AG04449 (cell line): ENCODE measurements at regions not wholly inside any gene's neighbourhood (a gene's known extent, or its start where the extent isn't known, plus 50 kb on each side); places are given as distances from the start of the nearest gene placed in this dataset.

Experiments
- CTCF ChIA-PET: fragments of 350-600 bp; formaldehyde crosslinking; extraction: SDS; loops from one replicate; lab custom pipeline; 2021; ENCODE audit warnings: antibody characterized with exemption; lab: Yijun Ruan, JAX
- POLR2A ChIA-PET: fragments of 400-600, 350-600 bp; formaldehyde crosslinking; extraction: SDS; loops from one replicate; lab custom pipeline; 2020; ENCODE audit warnings: antibody characterized with exemption, inconsistent platforms; lab: Yijun Ruan, JAX
- DNase-seq: peaks from one replicate; pipeline ENCODE4 v3.0.0-alpha.2; 2010; ENCODE audit warnings: low read depth, low spot score
- H3K4me3 ChIP-seq: 2 replicates; pipeline ENCODE4 v1.5.1; 2011; ENCODE audit warnings: low read depth, mild to moderate bottlenecking, control low read depth, low read length
- CTCF ChIP-seq: IDR thresholded peaks from one replicate; pipeline ENCODE4 v1.5.1; 2011; ENCODE audit warnings: mild to moderate bottlenecking, moderate library complexity, low read length, control low read depth, inconsistent platforms; ENCODE audit not compliant: insufficient read depth; ENCODE audit errors: missing control alignments

- POLR2A ChIA-PET: no interaction called here
- no peak for TF ChIP-seq CTCF
- no peak overlapping the region for H3K4me3 ChIP-seq
- no peak for DNase-seq
- CTCF ChIA-PET: no interaction called here
Measured at GRCh38 chr1:106876384-106876783, 180.1 kb upstream of the PRMT6 start.

GRCh38 chr1:106879538-106879937 lies 176.9 kb upstream of the PRMT6 start:
- no peak for TF ChIP-seq CTCF
- ChIA-PET POLR2A (no interaction called here), CTCF (no interaction called here)
- no peak for DNase-seq
- H3K4me3 ChIP-seq: no peak overlapping the region

- DNase-seq: no peak
- no peak for TF ChIP-seq CTCF
- POLR2A ChIA-PET: no interaction called here
- no peak overlapping the region for H3K4me3 ChIP-seq
- CTCF ChIA-PET: no interaction called here
Measured at GRCh38 chr1:106880226-106880625, 176.2 kb upstream of the PRMT6 start.

- H3K4me3 ChIP-seq: no peak overlapping the region
- no peak for DNase-seq
- no peak for TF ChIP-seq CTCF
- POLR2A ChIA-PET: no interaction called here
- CTCF ChIA-PET: no interaction called here
Measured at GRCh38 chr1:106883208-106883607, 173.3 kb upstream of the PRMT6 start.

GRCh38 chr1:106889059-106889458 lies 167.4 kb upstream of the PRMT6 start:
- no peak for TF ChIP-seq CTCF
- ChIA-PET CTCF (no interaction called here), POLR2A (no interaction called here)
- no peak overlapping the region for H3K4me3 ChIP-seq
- DNase-seq: no peak

GRCh38 chr1:106889583-106889982 lies 166.9 kb upstream of the PRMT6 start:
- CTCF ChIA-PET: no interaction called here
- no peak for TF ChIP-seq CTCF
- POLR2A ChIA-PET: no interaction called here

More at GRCh38 chr1:106889583-106889982, 166.9 kb upstream of the PRMT6 start:
- H3K4me3 ChIP-seq: no peak overlapping the region
- DNase-seq: no peak
